Loucy (cell line): ENCODE measurements at regions not wholly inside any gene's neighbourhood (a gene's known extent, or its start where the extent isn't known, plus 50 kb on each side); places are given as distances from the start of the nearest gene placed in this dataset.

ENCODE experiments used
- H2AFZ ChIP-seq: fragments of 200-600 bp; sonication (generic); 2 replicates; pipeline ENCODE4 v1.6.0; 2016; ENCODE audit warnings: antibody characterized with exemption, mild to moderate bottlenecking, low read length, moderate library complexity
- H3F3A ChIP-seq: fragments of 200-600 bp; 2 replicates; pipeline ENCODE4 v1.6.0; 2016; ENCODE audit warnings: antibody characterized with exemption, low read depth, mild to moderate bottlenecking
- H3K27me3 ChIP-seq: fragments of 200-600 bp; sonication (generic); 2 replicates; pipeline ENCODE4 v1.6.1; 2014; ENCODE audit warnings: low read length, mild to moderate bottlenecking; ENCODE audit not compliant: insufficient read depth, poor library complexity, severe bottlenecking
- H3K36me3 ChIP-seq: fragments of 200-600 bp; sonication (generic); 2 replicates; pipeline ENCODE4 v1.6.1; 2016; ENCODE audit warnings: low read length; ENCODE audit not compliant: insufficient read depth
- H3K4me1 ChIP-seq: fragments of 200-600 bp; sonication (generic); 2 replicates; pipeline ENCODE4 v1.5.1; 2014; ENCODE audit warnings: low read length, mild to moderate bottlenecking; ENCODE audit not compliant: insufficient read depth, poor library complexity, severe bottlenecking
- H3K4me2 ChIP-seq: fragments of 200-600 bp; sonication (generic); 2 replicates; pipeline ENCODE4 v1.6.0; 2014; ENCODE audit warnings: antibody characterized with exemption, low read length, low read depth, mild to moderate bottlenecking; ENCODE audit not compliant: poor library complexity, severe bottlenecking
- H3K4me3 ChIP-seq: fragments of 200-600 bp; sonication (generic); 2 replicates; pipeline ENCODE4 v1.5.1; 2014; ENCODE audit warnings: low read length, mild to moderate bottlenecking, mixed read lengths; ENCODE audit not compliant: poor library complexity, severe bottlenecking
- H3K79me2 ChIP-seq: fragments of 200-600 bp; sonication (generic); 2 replicates; pipeline ENCODE4 v1.6.1; 2014; ENCODE audit warnings: low read length; ENCODE audit not compliant: insufficient read depth
- H3K9ac ChIP-seq: fragments of 200-600 bp; sonication (generic); 2 replicates; pipeline ENCODE4 v1.6.0; 2014; ENCODE audit warnings: mild to moderate bottlenecking, low read depth, low read length, moderate library complexity; ENCODE audit not compliant: poor library complexity, severe bottlenecking
- H3K9me2 ChIP-seq: fragments of 200-600 bp; sonication (generic); replicated peaks from 2 replicates; pipeline ENCODE4 v1.6.1; 2016; ENCODE audit warnings: low read depth, low read length, mixed read lengths
- H3K9me3 ChIP-seq: fragments of 200-600 bp; sonication (generic); 2 replicates; pipeline ENCODE4 v1.6.1; 2014; ENCODE audit warnings: mild to moderate bottlenecking, antibody characterized with exemption, low read length, low read depth; ENCODE audit not compliant: insufficient read depth
- H4K20me1 ChIP-seq: fragments of 200-600 bp; sonication (generic); 2 replicates; pipeline ENCODE4 v1.6.0; 2014; ENCODE audit warnings: antibody characterized with exemption, low read length, mild to moderate bottlenecking; ENCODE audit not compliant: insufficient read depth, poor library complexity, severe bottlenecking
- CTCF ChIP-seq: fragments of 200-600 bp; sonication (generic); conservative IDR thresholded peaks from 2 replicates; pipeline ENCODE4 v1.5.1; 2014; ENCODE audit warnings: mild to moderate bottlenecking, antibody characterized with exemption, low read length
- EZH2phosphoT487 ChIP-seq: fragments of 200-600 bp; IDR thresholded peaks from 2 replicates; pipeline ENCODE4 v1.6.1; 2018; ENCODE audit warnings: antibody characterized with exemption, mild to moderate bottlenecking, moderate library complexity, borderline replicate concordance

- no peak overlapping the region for H3K4me2 ChIP-seq
- no peak overlapping the region for H2AFZ ChIP-seq
- no peaks in the 10 kb centered on the region for H3K9me2 ChIP-seq
These were observed 1474.9 kb downstream of the EFNA5 start for GRCh38 chr5:106195679-106196474.

DNA sequence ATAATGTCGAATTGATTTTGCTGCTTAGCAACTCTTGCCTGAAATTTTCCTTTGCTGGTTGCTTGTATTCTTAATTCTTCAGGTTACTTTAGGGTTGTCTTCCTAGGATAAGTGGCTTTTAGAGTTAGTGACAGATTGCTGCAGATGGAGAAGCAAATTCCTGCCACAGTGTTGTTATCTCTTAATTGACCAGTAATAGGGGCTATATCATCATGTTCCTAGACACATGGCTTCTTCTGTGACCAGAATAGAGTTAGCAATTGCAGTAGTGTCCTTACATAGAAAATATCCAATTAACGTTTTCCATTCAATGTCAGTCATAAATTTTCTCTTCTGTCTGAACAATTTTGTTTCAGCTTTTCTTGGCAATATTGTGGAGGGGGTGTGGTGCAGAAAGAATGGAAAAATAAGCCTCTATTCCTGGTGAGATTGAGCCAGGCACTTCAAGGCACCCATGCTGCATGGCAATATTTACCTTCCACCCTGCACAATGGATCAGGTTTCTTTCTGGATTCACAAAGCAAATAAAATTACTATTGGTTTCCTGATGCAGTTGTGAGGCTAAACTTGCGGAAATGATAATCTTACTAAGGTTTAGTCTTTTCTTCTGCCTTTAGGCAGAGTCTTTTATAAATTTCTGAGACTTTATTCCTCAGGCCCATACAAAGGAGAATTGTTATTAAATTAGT lies 1481.5 kb downstream of the EFNA5 start:
- Histone ChIP-seq H3K36me3 (no peaks in the 10 kb centered on the region), H3F3A (no peaks in the 10 kb centered on the region), H3K9me2 (no peaks in the 10 kb centered on the region), H3K9ac (no peak overlapping the region), H3K4me1 (no peaks in the 10 kb centered on the region), H3K4me2 (no peak overlapping the region), H2AFZ (no peak overlapping the region), H3K79me2 (no peaks in the 10 kb centered on the region), H3K4me3 (no peak overlapping the region), H3K9me3 (no peaks in the 10 kb centered on the region), H4K20me1 (no peaks in the 10 kb centered on the region), H3K27me3 (no peaks in the 10 kb centered on the region)
- TF ChIP-seq EZH2phosphoT487 (no peak), CTCF (no peak)

More at GRCh38 chr5:106195679-106196474, 1474.9 kb downstream of the EFNA5 start:
- TF ChIP-seq CTCF (no peak), EZH2phosphoT487 (no peak)
- Histone ChIP-seq H3K36me3 (no peaks in the 10 kb centered on the region), H3K9me3 (no peaks in the 10 kb centered on the region), H3F3A (no peaks in the 10 kb centered on the region), H3K4me1 (no peaks in the 10 kb centered on the region), H3K9ac (no peak overlapping the region), H3K79me2 (no peaks in the 10 kb centered on the region), H3K4me3 (no peak overlapping the region), H4K20me1 (no peaks in the 10 kb centered on the region), H3K27me3 (no peaks in the 10 kb centered on the region)

DNA sequence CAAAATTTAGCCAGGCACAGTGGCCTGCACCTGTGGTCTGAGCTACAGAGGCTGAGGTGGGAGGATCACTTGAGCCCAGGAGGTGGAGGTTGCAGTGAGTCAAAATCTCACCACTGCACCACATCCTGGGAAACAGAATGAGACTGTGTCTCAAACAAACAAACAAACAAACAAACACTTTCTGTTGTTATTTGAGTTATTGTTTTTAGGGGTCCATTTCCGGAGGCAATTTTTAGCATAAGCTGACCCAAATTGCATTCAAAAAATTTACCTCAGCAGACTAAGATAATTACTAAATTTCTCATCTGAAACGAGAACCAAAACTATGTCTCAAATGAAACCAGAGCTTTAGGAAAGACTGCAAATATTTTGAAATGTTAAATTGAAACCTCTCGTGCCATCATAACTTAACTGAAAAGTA lies 1485.1 kb downstream of the EFNA5 start:
- TF ChIP-seq CTCF, result no peak
- no peak for TF ChIP-seq EZH2phosphoT487
- Histone ChIP-seq H2AFZ (no peak overlapping the region), H3F3A (no peaks in the 10 kb centered on the region), H4K20me1 (no peaks in the 10 kb centered on the region), H3K9ac (no peak overlapping the region), H3K4me1 (no peaks in the 10 kb centered on the region), H3K9me3 (no peaks in the 10 kb centered on the region), H3K4me3 (no peak overlapping the region), H3K4me2 (no peak overlapping the region), H3K79me2 (no peaks in the 10 kb centered on the region), H3K9me2 (no peaks in the 10 kb centered on the region), H3K27me3 (no peaks in the 10 kb centered on the region), H3K36me3 (no peaks in the 10 kb centered on the region)
